Uterus (tissue), 3 donors: ENCODE measurements at regions not wholly inside any gene's neighbourhood (a gene's known extent, or its start where the extent isn't known, plus 50 kb on each side); places are given as distances from the start of the nearest gene placed in this dataset.
"Not testable (repeated sequence)": the region's sequence is repeated elsewhere in the genome, so short reads cannot be mapped to it uniquely, and the experiment has no call there.

ENCODE experiments used
- DNase-seq, 2 donors: peaks; one replicate each; pipeline ENCODE4 v3.0.0-alpha.2; 2019 to 2020
- H3K27ac ChIP-seq, 2 donors: fragments of 200-600 bp; sonication (generic); 1 replicate in 1 of 2; 2 replicates in 1 of 2; pipeline ENCODE4 v1.5.1; 2016 to 2018
- H3K27me3 ChIP-seq, 2 donors: fragments of 200-600 bp; sonication (generic); one replicate each; pipeline ENCODE4 v1.5.1; 2018 to 2019; ENCODE audit warnings: control low read depth in 1 of 2
- H3K36me3 ChIP-seq, 2 donors: fragments of 200-600 bp; sonication (generic); one replicate each; pipeline ENCODE4 v1.5.1; 2019; ENCODE audit warnings: control low read depth in 1 of 2
- H3K4me1 ChIP-seq, 2 donors: fragments of 200-600 bp; sonication (generic); one replicate each; pipeline ENCODE4 v1.5.1; 2018 to 2019; ENCODE audit warnings: control low read depth in 1 of 2
- H3K4me3 ChIP-seq, 2 donors: fragments of 200-600 bp; sonication (generic); 1 replicate in 1 of 2; 2 replicates in 1 of 2; pipeline ENCODE4 v1.5.1; 2018 to 2019; ENCODE audit warnings: mild to moderate bottlenecking in 1 of 2
- H3K9me3 ChIP-seq, 2 donors: fragments of 200-600 bp; sonication (generic); one replicate each; pipeline ENCODE4 v1.5.1; 2019; ENCODE audit warnings: control low read depth in 1 of 2
- POLR2A ChIP-seq, 2 donors: fragments of 450-650 bp; IDR thresholded peaks; one replicate each; pipeline ENCODE4 v1.6.1; 2016; ENCODE audit warnings: antibody characterized with exemption in 2 of 2, mild to moderate bottlenecking in 1 of 2, moderate library complexity in 1 of 2
- intact Hi-C: fragments of 100-400 bp; cut with DNase I; formaldehyde crosslinking; loops from one replicate; pipeline ENCODE4 v1.15.1; 2023; ENCODE audit warnings: low total_unique reads
- TF ChIP-seq, protein P1 (sequence below), 4 experiments: fragments of 200-600 bp in 2 of 4; fragments of 450-650 bp in 2 of 4; sonication (generic) in 2 of 4; IDR thresholded peaks; one replicate each; pipeline ENCODE4 v1.5.1; 2016 to 2019; ENCODE audit warnings: antibody characterized with exemption in 4 of 4, mild to moderate bottlenecking in 2 of 4, moderate library complexity in 1 of 4
- donor health status: DM: yes; HTN: yes; CAD: no.

DNA sequence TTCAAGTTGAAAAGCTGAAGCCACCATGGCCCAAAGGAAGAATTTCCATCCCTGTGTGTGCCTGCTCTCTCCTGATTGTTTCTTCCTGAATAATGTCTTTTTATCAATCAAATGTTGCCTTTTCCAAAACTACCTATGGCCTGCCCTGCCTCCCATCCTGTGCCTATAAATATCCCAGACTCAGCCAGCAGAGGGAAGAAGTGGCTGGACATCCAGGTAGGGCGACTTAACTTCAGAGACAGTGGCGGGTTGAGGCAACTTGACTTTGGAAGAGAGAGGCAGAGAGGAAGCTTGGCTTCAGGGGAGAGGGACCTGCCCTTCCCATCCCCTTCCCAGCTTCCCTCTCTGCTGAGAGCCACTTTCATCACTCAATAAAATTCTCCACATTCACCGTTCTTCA, 133.0 kb downstream of the LCA5 start:
- H3K4me1 ChIP-seq = no peaks in the 10 kb centered on the region
- no peak overlapping the region for H3K27ac ChIP-seq
- H3K36me3 ChIP-seq = no peaks in the 10 kb centered on the region
- no peaks in the 10 kb centered on the region for H3K9me3 ChIP-seq
- H3K27me3 ChIP-seq = no peaks in the 10 kb centered on the region
- H3K4me3 ChIP-seq = no peak overlapping the region
- intact Hi-C loops = no loop called here
- TF ChIP-seq POLR2A (IDR thresholded peaks at IDR 0.05) = no peak
- TF ChIP-seq, protein P1, sequence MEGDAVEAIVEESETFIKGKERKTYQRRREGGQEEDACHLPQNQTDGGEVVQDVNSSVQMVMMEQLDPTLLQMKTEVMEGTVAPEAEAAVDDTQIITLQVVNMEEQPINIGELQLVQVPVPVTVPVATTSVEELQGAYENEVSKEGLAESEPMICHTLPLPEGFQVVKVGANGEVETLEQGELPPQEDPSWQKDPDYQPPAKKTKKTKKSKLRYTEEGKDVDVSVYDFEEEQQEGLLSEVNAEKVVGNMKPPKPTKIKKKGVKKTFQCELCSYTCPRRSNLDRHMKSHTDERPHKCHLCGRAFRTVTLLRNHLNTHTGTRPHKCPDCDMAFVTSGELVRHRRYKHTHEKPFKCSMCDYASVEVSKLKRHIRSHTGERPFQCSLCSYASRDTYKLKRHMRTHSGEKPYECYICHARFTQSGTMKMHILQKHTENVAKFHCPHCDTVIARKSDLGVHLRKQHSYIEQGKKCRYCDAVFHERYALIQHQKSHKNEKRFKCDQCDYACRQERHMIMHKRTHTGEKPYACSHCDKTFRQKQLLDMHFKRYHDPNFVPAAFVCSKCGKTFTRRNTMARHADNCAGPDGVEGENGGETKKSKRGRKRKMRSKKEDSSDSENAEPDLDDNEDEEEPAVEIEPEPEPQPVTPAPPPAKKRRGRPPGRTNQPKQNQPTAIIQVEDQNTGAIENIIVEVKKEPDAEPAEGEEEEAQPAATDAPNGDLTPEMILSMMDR (IDR thresholded peaks at IDR 0.05) = no peak
- no peak for DNase-seq

DNA sequence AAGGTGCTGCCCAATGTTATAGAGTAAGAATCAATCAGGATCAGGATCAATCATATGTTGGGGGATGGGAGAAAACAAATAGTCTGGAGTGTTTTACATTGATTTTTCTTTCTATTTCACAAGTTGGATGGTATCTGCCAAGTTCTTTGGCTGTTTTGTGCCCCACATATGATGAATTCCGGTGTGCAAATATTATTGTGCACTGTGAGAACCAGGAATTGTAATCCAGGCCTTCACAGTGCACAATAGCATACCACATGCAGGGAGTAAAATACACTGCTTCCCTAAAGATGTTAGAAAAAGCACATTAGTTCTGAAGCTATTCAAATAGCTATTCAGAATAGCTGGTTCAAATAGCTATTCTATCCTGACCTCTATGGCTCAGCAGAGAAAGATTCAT, 133.7 kb downstream of the LCA5 start:
- H3K4me3 ChIP-seq = no peak overlapping the region
- H3K4me1 ChIP-seq = no peaks in the 10 kb centered on the region
- no peak for DNase-seq
- no peak for TF ChIP-seq POLR2A (IDR thresholded peaks at IDR 0.05)
- TF ChIP-seq, protein P1 (IDR thresholded peaks at IDR 0.05) = no peak
- no peaks in the 10 kb centered on the region for H3K36me3 ChIP-seq
- no peak overlapping the region for H3K27ac ChIP-seq
- intact Hi-C loops = no loop called here
- H3K27me3 ChIP-seq = no peaks in the 10 kb centered on the region
- no peaks in the 10 kb centered on the region for H3K9me3 ChIP-seq

DNA sequence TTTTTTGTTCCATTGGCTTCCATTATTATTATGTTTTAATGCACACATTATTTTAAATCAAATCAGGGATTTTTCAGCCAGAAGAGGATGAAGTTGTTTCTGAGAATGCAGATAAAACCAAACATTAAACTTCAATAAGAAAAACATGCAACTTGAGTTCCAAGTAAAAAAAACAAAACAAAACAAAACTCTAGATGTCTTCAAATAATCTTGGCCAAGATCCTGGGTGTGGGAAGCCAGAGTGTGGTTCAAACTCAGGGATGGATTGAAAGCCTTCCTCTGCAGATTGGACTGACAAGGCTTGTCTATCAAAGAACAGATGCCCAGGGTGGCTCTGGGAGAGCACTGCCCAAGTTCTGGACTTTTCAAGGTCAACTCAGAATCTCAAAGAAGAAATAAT, 134.1 kb downstream of the LCA5 start:
- no peaks in the 10 kb centered on the region for H3K27me3 ChIP-seq
- DNase-seq = no peak
- intact Hi-C loops = no loop called here
- no peaks in the 10 kb centered on the region for H3K9me3 ChIP-seq
- no peaks in the 10 kb centered on the region for H3K36me3 ChIP-seq
- no peak for TF ChIP-seq POLR2A (IDR thresholded peaks at IDR 0.05)
- TF ChIP-seq, protein P1 (IDR thresholded peaks at IDR 0.05) = no peak
- no peak overlapping the region for H3K27ac ChIP-seq
- no peak overlapping the region for H3K4me3 ChIP-seq
- no peaks in the 10 kb centered on the region for H3K4me1 ChIP-seq

DNA sequence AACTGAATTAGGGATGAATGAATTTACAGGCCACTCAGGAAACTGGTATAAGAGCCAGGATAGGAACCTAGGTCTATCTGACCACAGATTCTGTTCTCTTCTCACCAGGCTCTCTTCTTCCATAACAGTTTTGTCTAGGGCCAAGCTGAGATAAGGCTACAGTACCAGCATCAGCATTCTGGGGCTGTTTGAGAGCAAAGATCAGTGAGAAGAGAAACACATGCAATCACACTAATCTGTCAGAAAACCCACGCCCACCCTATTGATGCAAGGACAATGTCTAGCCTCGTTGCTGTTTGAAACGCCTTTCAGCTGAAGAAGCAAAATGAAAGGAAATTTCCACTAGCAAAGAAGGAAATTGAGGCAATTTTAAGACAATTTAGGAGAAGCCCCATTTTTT, 137.7 kb downstream of the LCA5 start:
- Histone ChIP-seq H3K4me3 (no peak overlapping the region), H3K27me3 (no peaks in the 10 kb centered on the region), H3K9me3 (no peaks in the 10 kb centered on the region), H3K27ac (no peak overlapping the region), H3K36me3 (no peaks in the 10 kb centered on the region), H3K4me1 (no peaks in the 10 kb centered on the region)
- TF ChIP-seq POLR2A (IDR thresholded peaks at IDR 0.05) = no peak
- intact Hi-C loops = no loop called here
- no peak for DNase-seq

DNA sequence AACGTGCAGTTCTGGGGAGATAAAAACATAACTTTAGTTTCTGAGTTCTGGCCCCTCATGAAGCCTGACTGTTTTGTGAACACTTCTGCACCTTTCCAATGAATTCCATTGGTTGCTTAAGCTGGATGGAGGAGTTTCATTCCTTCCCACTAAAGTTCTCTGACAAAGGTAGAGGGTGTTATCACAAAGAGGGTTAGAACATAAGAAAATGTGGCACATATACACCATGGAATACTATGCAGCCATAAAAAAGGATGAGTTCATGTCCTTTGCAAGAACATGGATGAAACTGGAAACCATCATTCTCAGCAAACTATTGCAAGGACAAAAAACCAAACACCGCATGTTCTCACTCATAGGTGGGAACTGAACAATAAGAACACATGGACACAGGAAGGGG, 138.6 kb downstream of the LCA5 start:
- H3K9me3 ChIP-seq, H3K27ac ChIP-seq, H3K4me1 ChIP-seq, DNase-seq, intact Hi-C loops, H3K4me3 ChIP-seq, H3K36me3 ChIP-seq, H3K27me3 ChIP-seq: not testable (repeated sequence)

DNA sequence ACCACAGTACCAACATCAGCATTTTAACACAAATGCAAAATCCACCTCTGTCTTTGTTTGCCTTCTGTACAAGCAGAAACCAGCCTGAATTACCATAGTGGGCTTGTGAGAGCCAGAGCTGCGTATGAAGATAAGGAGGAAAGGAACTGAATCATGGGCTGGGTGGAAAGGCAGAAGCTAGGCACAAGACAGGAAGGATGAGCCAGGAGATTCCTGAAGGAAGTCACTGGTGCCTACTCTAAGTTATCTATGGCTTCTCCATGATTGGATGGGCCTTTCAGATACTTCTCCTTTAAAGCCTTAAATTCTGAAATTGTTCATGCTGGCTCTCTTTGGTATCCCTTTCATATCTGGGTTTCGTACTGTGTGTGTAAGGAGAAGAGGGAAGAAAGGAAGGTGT, 140.6 kb downstream of the LCA5 start:
- no peaks in the 10 kb centered on the region for H3K27me3 ChIP-seq
- no peaks in the 10 kb centered on the region for H3K9me3 ChIP-seq
- DNase-seq = no peak
- no peaks in the 10 kb centered on the region for H3K36me3 ChIP-seq
- H3K4me3 ChIP-seq = no peak overlapping the region
- no peak overlapping the region for H3K27ac ChIP-seq
- intact Hi-C loops = no loop called here
- TF ChIP-seq POLR2A (IDR thresholded peaks at IDR 0.05) = no peak
- TF ChIP-seq, protein P1 (IDR thresholded peaks at IDR 0.05) = no peak
- H3K4me1 ChIP-seq = no peaks in the 10 kb centered on the region
